HCT116 (cell line): ENCODE measurements at regions not wholly inside any gene's neighbourhood (a gene's known extent, or its start where the extent isn't known, plus 50 kb on each side); places are given as distances from the start of the nearest gene placed in this dataset.

Experiments used
- ATAC-seq: fragments of 200-7000 bp; cut with Tn5 transposase; 2 replicates; pipeline ENCODE4 v1.9.1; 2020; ENCODE audit warnings: mild to moderate bottlenecking, moderate library complexity
- BruUV-seq: library from RNA; stranded (reverse); fragments of 400-500 nt; replicated peaks from 2 replicates; lab custom pipeline; 2021; lab: Mats Ljungman, UMichigan
- CTCF ChIA-PET: fragments of 300-600 bp; sonication (Branson Sonifier 250); formaldehyde crosslinking; loops from one replicate; lab custom pipeline; 2021; ENCODE audit warnings: antibody characterized with exemption; lab: Charles Lee
- POLR2A ChIA-PET: fragments of 300-600, 350-600 bp; sonication (Branson Sonifier 250); formaldehyde crosslinking; loops from one replicate; lab custom pipeline; 2021; ENCODE audit warnings: antibody characterized with exemption; lab: Charles Lee
- RAD21 ChIA-PET, 2 experiments: fragments of 300-600 bp; sonication (Branson Sonifier 250); formaldehyde crosslinking; loops; one replicate each; lab custom pipeline; 2023; ENCODE audit warnings: low total read pairs in 2 of 2; ENCODE audit not compliant: uncharacterized antibody in 2 of 2, unreplicated experiment in 2 of 2, low non-redundant PET in 1 of 2; lab: Charles Lee
- DNase-seq: peaks from one replicate; pipeline ENCODE4 v3.0.0-alpha.2; 2010; ENCODE audit warnings: low read depth, low spot score
- H2AFZ ChIP-seq: fragments of 200-600 bp; shearing (Covaris generic), sonication (generic); 2 replicates; pipeline ENCODE4 v1.6.1; 2017; ENCODE audit warnings: low read depth, mixed run types, mixed read lengths, antibody characterized with exemption, low read length; ENCODE audit not compliant: poor library complexity, severe bottlenecking
- H3K27ac ChIP-seq: 2 replicates; pipeline ENCODE4 v1.5.1; 2012; ENCODE audit warnings: low read depth, low read length
- H3K27me3 ChIP-seq: fragments of 200-600 bp; sonication (generic); 2 replicates; pipeline ENCODE4 v1.6.1; 2016; ENCODE audit warnings: mixed run types, low read length, mixed read lengths; ENCODE audit not compliant: insufficient read depth
- H3K36me3 ChIP-seq, 2 experiments: fragments of 200-500 bp in 1 of 2; fragments of 200-600 bp in 1 of 2; sonication (Bioruptor generic) in 1 of 2; sonication (generic) in 1 of 2; 2 replicates each; pipeline versions ENCODE4 v1.5.1 to v1.6.1; 2014 to 2016; ENCODE audit warnings: low read length in 2 of 2, inconsistent platforms in 1 of 2, mixed read lengths in 1 of 2, mixed run types in 1 of 2; ENCODE audit not compliant: insufficient read depth in 2 of 2, control insufficient read depth in 1 of 2
- H3K4me1 ChIP-seq, 2 experiments: fragments of 200-600 bp in 1 of 2; sonication (generic) in 1 of 2; 2 replicates each; pipeline versions ENCODE4 v1.5.1 to v1.6.1; 2012 to 2017; ENCODE audit warnings: low read length in 2 of 2, inconsistent platforms in 1 of 2, mild to moderate bottlenecking in 1 of 2, mixed read lengths in 1 of 2, mixed run types in 1 of 2, moderate library complexity in 1 of 2; ENCODE audit not compliant: insufficient read depth in 2 of 2, control insufficient read depth in 1 of 2
- H3K4me2 ChIP-seq: fragments of 200-600 bp; sonication (generic); 2 replicates; pipeline ENCODE4 v1.6.1; 2017; ENCODE audit warnings: mixed run types, low read length, mixed read lengths
- H3K4me3 ChIP-seq, 2 experiments: fragments of 200-600 bp in 1 of 2; sonication (generic) in 1 of 2; replicated peaks in 1 of 2; 2 replicates each; pipeline ENCODE4 v1.5.1; 2011 to 2016; ENCODE audit warnings: low read length in 2 of 2, control low read depth in 1 of 2, low read depth in 1 of 2, mild to moderate bottlenecking in 1 of 2, mixed read lengths in 1 of 2, mixed run types in 1 of 2
- H3K79me2 ChIP-seq: fragments of 200-600 bp; sonication (generic); 2 replicates; pipeline ENCODE4 v1.6.1; 2017; ENCODE audit warnings: mild to moderate bottlenecking, mixed run types, low read length, moderate library complexity, mixed read lengths; ENCODE audit not compliant: insufficient read depth
- H3K9ac ChIP-seq: fragments of 200-600 bp; sonication (generic); 2 replicates; pipeline ENCODE4 v1.6.1; 2016; ENCODE audit warnings: low read length, mixed read lengths
- H3K9me2 ChIP-seq: fragments of 200-600 bp; sonication (generic), shearing (Covaris generic); 2 replicates; pipeline ENCODE4 v1.6.1; 2017; ENCODE audit warnings: mixed run types, mild to moderate bottlenecking, moderate library complexity; ENCODE audit not compliant: insufficient read depth
- H3K9me3 ChIP-seq, 2 experiments: fragments of 200-500 bp in 1 of 2; fragments of 200-600 bp in 1 of 2; sonication (Bioruptor generic) in 1 of 2; sonication (generic) in 1 of 2; 2 replicates each; pipeline ENCODE4 v1.6.1; 2014 to 2017; ENCODE audit warnings: low read length in 2 of 2, mixed read lengths in 2 of 2, inconsistent platforms in 1 of 2, low read depth in 1 of 2, mild to moderate bottlenecking in 1 of 2, mixed run types in 1 of 2, moderate library complexity in 1 of 2; ENCODE audit not compliant: control insufficient read depth in 1 of 2, insufficient read depth in 1 of 2
- H4K20me1 ChIP-seq: fragments of 200-600 bp; sonication (generic), shearing (Covaris generic); 2 replicates; pipeline ENCODE4 v1.6.1; 2017; ENCODE audit warnings: mixed run types, mild to moderate bottlenecking, moderate library complexity; ENCODE audit not compliant: insufficient read depth
- CEBPB ChIP-seq: IDR thresholded peaks from 2 replicates; pipeline ENCODE4 v1.6.1; 2012; ENCODE audit warnings: low read depth
- EGR1 ChIP-seq: IDR thresholded peaks from 2 replicates; pipeline ENCODE4 v1.6.1; 2012; ENCODE audit warnings: low read depth
- ELF1 ChIP-seq: IDR thresholded peaks from 2 replicates; pipeline ENCODE4 v1.6.1; 2012; ENCODE audit warnings: low read depth, borderline replicate concordance
- EZH2phosphoT487 ChIP-seq: fragments of 200-600 bp; IDR thresholded peaks from 2 replicates; pipeline ENCODE4 v1.6.1; 2018; ENCODE audit warnings: antibody characterized with exemption, borderline replicate concordance
- JUND ChIP-seq: IDR thresholded peaks from 2 replicates; pipeline ENCODE4 v1.6.1; 2012
- POLR2A ChIP-seq: IDR thresholded peaks from 2 replicates; pipeline ENCODE4 v1.7.0; 2011; ENCODE audit warnings: borderline replicate concordance; ENCODE audit not compliant: insufficient read depth, insufficient read length; ENCODE audit errors: extremely low read depth
- RAD21 ChIP-seq: IDR thresholded peaks from 2 replicates; pipeline ENCODE4 v1.6.1; 2012; ENCODE audit warnings: low read depth, mild to moderate bottlenecking
- ZFX ChIP-seq: fragments of 450-650 bp; IDR thresholded peaks from 2 replicates; pipeline ENCODE4 v1.6.1; 2017
- intact Hi-C: fragments of 100-400 bp; cut with micrococcal nuclease; formaldehyde crosslinking; loops from 2 replicates; pipeline ENCODE4 v1.10.0; 2022

DNA sequence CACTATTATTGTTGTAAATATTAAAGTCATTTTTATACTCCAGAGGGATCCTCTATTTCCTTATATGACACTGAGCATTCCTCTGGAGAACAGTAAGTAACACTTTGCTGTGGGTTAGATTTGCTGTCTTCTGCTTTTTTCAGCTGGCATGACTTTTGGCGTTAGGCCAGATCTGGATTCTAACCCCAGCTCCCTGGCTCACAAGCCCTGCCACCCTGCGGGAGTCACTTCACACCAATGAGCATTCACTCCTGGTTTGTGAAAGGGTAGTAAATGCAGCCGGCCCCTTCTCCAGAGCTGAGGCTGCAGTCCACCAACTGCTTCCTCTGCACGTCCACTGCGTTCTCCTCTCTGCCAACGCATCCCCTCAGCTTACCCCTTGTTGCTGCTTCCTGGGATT lies 373.8 kb upstream of the RAB6C start:
- Histone ChIP-seq H4K20me1 (no peaks in the 10 kb centered on the region), H3K9ac (no peak overlapping the region), H3K4me1 (no peaks in the 10 kb centered on the region), H3K9me3 (no peaks in the 10 kb centered on the region), H3K4me3 (no peak overlapping the region), H3K27ac (no peak overlapping the region), H3K36me3 (no peaks in the 10 kb centered on the region), H3K4me2 (no peak overlapping the region), H3K27me3 (peaks cover 38% of the 10 kb centered on the region), H3K9me2 (no peaks in the 10 kb centered on the region), H2AFZ (no peak overlapping the region), H3K79me2 (no peaks in the 10 kb centered on the region)
- ATAC-seq, result no peak
- ChIA-PET POLR2A (no interaction called here), RAD21 (no interaction called here), CTCF (no interaction called here)
- BruUV-seq, result no TSS peak
- intact Hi-C loops, result no loop called here
- TF ChIP-seq ELF1 (no peak), EGR1 (no peak)
- DNase-seq, result no peak

- no peaks in the 10 kb centered on the region for H3K4me1 ChIP-seq
- no peak for ATAC-seq
- H3K27ac ChIP-seq, result no peak overlapping the region
- ChIA-PET CTCF (no interaction called here), POLR2A (no interaction called here), RAD21 (no interaction called here)
- H3K4me3 ChIP-seq, result no peak overlapping the region
- no peak overlapping the region for H2AFZ ChIP-seq
- H3K9me2 ChIP-seq, result no peaks in the 10 kb centered on the region
- no peaks in the 10 kb centered on the region for H4K20me1 ChIP-seq
- BruUV-seq, result no TSS peak
- TF ChIP-seq POLR2A (no peak), JUND (no peak), CEBPB (no peak), EZH2phosphoT487 (no peak), ZFX (no peak), RAD21 (no peak)
- TF ChIP-seq, all 23 proteins: peak for 0
- H3K36me3 ChIP-seq, result no peaks in the 10 kb centered on the region
- H3K79me2 ChIP-seq, result no peaks in the 10 kb centered on the region
- intact Hi-C loops, result no loop called here
- peaks cover 43% of the 10 kb centered on the region for H3K27me3 ChIP-seq
- no peak overlapping the region for H3K4me2 ChIP-seq
- H3K9ac ChIP-seq, result no peak overlapping the region
- no peak for DNase-seq
- H3K9me3 ChIP-seq, result no peaks in the 10 kb centered on the region
These were observed 372.8 kb upstream of the RAB6C start for GRCh38 chr2:129606496-129607270.
